ENCODE measurements at regions not wholly inside any gene's neighbourhood (a gene's known extent, or its start where the extent isn't known, plus 50 kb on each side); places are given as distances from the start of the nearest gene placed in this dataset.

- Histone ChIP-seq H2BK12ac (ENCODE audit: insufficient read length, low read depth, low read length) (no peak overlapping the region), H3K4ac (ENCODE audit: low read depth, low read length) (no peak overlapping the region), H3K23ac (ENCODE audit: insufficient read length, low read depth, low read length) (no peak overlapping the region), H2BK15ac (ENCODE audit: low read depth, low read length) (no peak overlapping the region), H3K79me2 (ENCODE audit: insufficient read depth, low read length) (no peaks in the 10 kb centered on the region), H3K9me3 (ENCODE audit: control insufficient read depth, low read depth, low read length) (no peaks in the 10 kb centered on the region), H2BK5ac (ENCODE audit: insufficient read length, low read length) (no peak overlapping the region), H2BK120ac (ENCODE audit: low read depth, low read length, poor library complexity, severe bottlenecking) (no peak overlapping the region), H2BK20ac (ENCODE audit: low read depth, low read length, poor library complexity, severe bottlenecking) (no peak overlapping the region), H3K27ac (ENCODE audit: insufficient read length, low read depth, low read length) (no peak overlapping the region), H3K79me1 (ENCODE audit: insufficient read depth, low read depth, low read length, poor library complexity, severe bottlenecking) (no peaks in the 10 kb centered on the region), H3K9ac (ENCODE audit: extremely low read depth, insufficient read length, low read length) (no peak overlapping the region), H4K8ac (replicated peaks; ENCODE audit: insufficient read length, low read depth, low read length) (no peak overlapping the region), H3K18ac (ENCODE audit: insufficient read length, low read depth, low read length) (no peak overlapping the region), H4K5ac (ENCODE audit: insufficient read length, low read depth, low read length) (no peak overlapping the region), H2AFZ (ENCODE audit: low read length) (no peak overlapping the region), H2AK5ac (ENCODE audit: insufficient read length, low read length) (no peak overlapping the region), H3K14ac (ENCODE audit: insufficient read depth, low read length) (no peak overlapping the region), H4K20me1 (ENCODE audit: control insufficient read depth, insufficient read depth, insufficient read length) (no peaks in the 10 kb centered on the region), H4K91ac (ENCODE audit: insufficient read length, low read depth, low read length) (no peak overlapping the region), H3K56ac (ENCODE audit: insufficient read length, low read depth, low read length) (no peak overlapping the region), H3K27me3 (ENCODE audit: insufficient read depth, low read length) (no peaks in the 10 kb centered on the region), H3T11ph (ENCODE audit: low read length) (no peak overlapping the region), H3K4me1 (ENCODE audit: insufficient read depth, low read length) (no peaks in the 10 kb centered on the region), H3K4me2 (ENCODE audit: insufficient read depth, insufficient read length, low read length) (no peak overlapping the region), H3K23me2 (ENCODE audit: insufficient read length, low read depth, low read length, poor library complexity, severe bottlenecking) (no peaks in the 10 kb centered on the region)
- no peaks in the 10 kb centered on the region for H3K4me1 Mint-ChIP-seq
- no peak for TF ChIP-seq CTCF (conservative IDR thresholded peaks at IDR 0.05)
- peaks cover 10 to 30% of the 10 kb centered on the region in 2 experiments; a peak in 4 of 5 replicates for H3K9me3 Mint-ChIP-seq
- WGBS (ENCODE audit: extremely low coverage, insufficient read length, low lambda C conversion rate), result no CpG with 5 or more reads among the region's 2 CpGs
- DNase-seq, result no peak
- peaks cover 4% of the 10 kb centered on the region for H3K27me3 Mint-ChIP-seq (ENCODE audit: low read depth)
- H3K27ac Mint-ChIP-seq, result no peak overlapping the region
- no peak overlapping the region for H3K4me3 Mint-ChIP-seq
- peaks cover under 1 to 25% (median 6%) of the 10 kb centered on the region in 3 experiments; a peak in 5 of 7 replicates for H3K36me3 Mint-ChIP-seq (ENCODE audit: insufficient read depth in 1 of 3, low read depth in 3 of 3)
These were observed 51.8 kb upstream of the ENPEP start for GRCh38 chr4:110424144-110424543.

Measured in H9 (cell line).